Tongue (tissue), 1 donor: ENCODE measurements at regions not wholly inside any gene's neighbourhood (a gene's known extent, or its start where the extent isn't known, plus 50 kb on each side); places are given as distances from the start of the nearest gene placed in this dataset.
"Not testable (repeated sequence)": the region's sequence is repeated elsewhere in the genome, so short reads cannot be mapped to it uniquely, and the experiment has no call there.

ENCODE experiments used
- DNase-seq: peaks from one replicate; pipeline ENCODE4 v3.0.0-alpha.2; 2015

GRCh38 chr10:6721964-6722615 lies 142.0 kb upstream of the PRKCQ start:
- DNase-seq = peak; percentile 64

- peak; percentile 73 for DNase-seq
These were observed 141.4 kb upstream of the PRKCQ start for GRCh38 chr10:6721480-6721879.

- no peak for DNase-seq
These were observed 139.5 kb upstream of the PRKCQ start for GRCh38 chr10:6719561-6719960.

- no peak for DNase-seq
These were observed 138.5 kb upstream of the PRKCQ start for GRCh38 chr10:6718550-6718949.

GRCh38 chr10:6716516-6716915 lies 136.4 kb upstream of the PRKCQ start:
- no peak for DNase-seq

- DNase-seq = no peak
These were observed 133.6 kb upstream of the PRKCQ start for GRCh38 chr10:6713716-6714115.

GRCh38 chr10:6713120-6713519 lies 133.0 kb upstream of the PRKCQ start:
- DNase-seq = no peak

GRCh38 chr10:6711881-6712280 lies 131.8 kb upstream of the PRKCQ start:
- DNase-seq = no peak

- no peak for DNase-seq
These were observed 131.3 kb upstream of the PRKCQ start for GRCh38 chr10:6711408-6711841.

GRCh38 chr10:6707352-6707751 lies 127.3 kb upstream of the PRKCQ start:
- no peak for DNase-seq

GRCh38 chr10:6706725-6707124 lies 126.6 kb upstream of the PRKCQ start:
- DNase-seq = no peak

- DNase-seq = no peak
These were observed 124.8 kb upstream of the PRKCQ start for GRCh38 chr10:6704896-6705295.

- DNase-seq = not testable (repeated sequence)
These were observed 122.8 kb upstream of the PRKCQ start for GRCh38 chr10:6702833-6703232.

- DNase-seq = no peak
These were observed 122.0 kb upstream of the PRKCQ start for GRCh38 chr10:6702030-6702429.

GRCh38 chr10:6701289-6701688 lies 121.2 kb upstream of the PRKCQ start:
- DNase-seq = no peak

- DNase-seq = no peak
These were observed 120.0 kb upstream of the PRKCQ start for GRCh38 chr10:6700066-6700465.

GRCh38 chr10:6699336-6699735 lies 119.3 kb upstream of the PRKCQ start:
- no peak for DNase-seq

- DNase-seq = no peak
These were observed 115.4 kb upstream of the PRKCQ start for GRCh38 chr10:6695519-6695918.

GRCh38 chr10:6694447-6695140 lies 114.5 kb upstream of the PRKCQ start:
- DNase-seq = no peak

GRCh38 chr10:6692856-6693255 lies 112.8 kb upstream of the PRKCQ start:
- no peak for DNase-seq

- no peak for DNase-seq
These were observed 112.0 kb upstream of the PRKCQ start for GRCh38 chr10:6692103-6692502.

GRCh38 chr10:6689036-6689435 lies 109.0 kb upstream of the PRKCQ start:
- DNase-seq = no peak

GRCh38 chr10:6680735-6681134 lies 100.7 kb upstream of the PRKCQ start:
- no peak for DNase-seq

- DNase-seq = no peak
These were observed 98.9 kb upstream of the PRKCQ start for GRCh38 chr10:6678956-6679355.
